AG04450 (cell line): ENCODE measurements at regions not wholly inside any gene's neighbourhood (a gene's known extent, or its start where the extent isn't known, plus 50 kb on each side); places are given as distances from the start of the nearest gene placed in this dataset.

Experiments used
- CTCF ChIA-PET: fragments of 300-600, 350-600 bp; formaldehyde crosslinking; extraction: SDS; loops from one replicate; lab custom pipeline; 2022; ENCODE audit warnings: antibody characterized with exemption, inconsistent platforms; lab: Charles Lee
- POLR2A ChIA-PET: fragments of 350-600 bp; formaldehyde crosslinking; extraction: SDS; loops from one replicate; lab custom pipeline; 2021; ENCODE audit warnings: antibody characterized with exemption, inconsistent platforms; lab: Yijun Ruan, JAX
- DNase-seq: peaks from one replicate; pipeline ENCODE4 v3.0.0-alpha.2; 2011; ENCODE audit warnings: low read depth, low spot score
- H3K27ac ChIP-seq: one replicate; pipeline ENCODE4 v1.5.1; 2012; ENCODE audit warnings: low read depth, low read length, control low read depth
- H3K27me3 ChIP-seq: one replicate; pipeline ENCODE4 v1.6.0; 2012; ENCODE audit warnings: low read length; ENCODE audit not compliant: control insufficient read depth, insufficient read depth
- H3K4me3 ChIP-seq: 2 replicates; pipeline ENCODE4 v1.5.1; 2011; ENCODE audit warnings: mild to moderate bottlenecking, low read depth, low read length, control low read depth
- H3K9me3 ChIP-seq: 2 replicates; pipeline ENCODE4 v1.5.1; 2012; ENCODE audit warnings: low read length; ENCODE audit not compliant: control insufficient read depth, insufficient read depth
- CTCF ChIP-seq: IDR thresholded peaks from 2 replicates; pipeline ENCODE4 v1.5.1; 2011; ENCODE audit warnings: low read depth, low read length, control low read depth, inconsistent platforms

DNA sequence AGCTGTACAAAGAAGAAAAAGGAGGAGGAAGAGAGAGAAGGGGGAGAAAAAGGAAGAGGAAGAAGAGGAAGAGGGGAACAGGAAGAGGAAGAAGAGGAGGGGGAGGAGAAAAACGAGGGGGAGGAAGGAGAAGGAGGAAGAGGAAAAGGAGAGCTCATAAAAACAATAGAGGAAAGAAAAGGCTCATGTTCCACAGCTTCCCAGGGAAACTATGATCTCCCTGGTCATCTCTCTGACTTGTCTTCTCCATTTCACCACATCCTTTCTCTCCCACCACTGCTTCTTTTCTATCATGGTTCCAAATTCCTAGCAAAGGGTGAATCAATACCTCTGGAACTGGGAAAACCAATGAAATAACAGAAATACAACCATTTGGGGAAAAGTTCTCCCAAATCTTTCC, 254.1 kb upstream of the ERCC4 start:
- Histone ChIP-seq H3K4me3 (no peak overlapping the region), H3K9me3 (no peaks in the 10 kb centered on the region; the same call in none of the 2 replicates), H3K27ac (no peak overlapping the region), H3K27me3 (no peaks in the 10 kb centered on the region)
- POLR2A ChIA-PET: no interaction called here
- DNase-seq: no peak
- no peak for TF ChIP-seq CTCF
- CTCF ChIA-PET: interaction anchor here (0.6 kb wide), 1 partner anchor 347 kb away, joined by 3 read pairs; no protein-coding TSS in a partner anchor

DNA sequence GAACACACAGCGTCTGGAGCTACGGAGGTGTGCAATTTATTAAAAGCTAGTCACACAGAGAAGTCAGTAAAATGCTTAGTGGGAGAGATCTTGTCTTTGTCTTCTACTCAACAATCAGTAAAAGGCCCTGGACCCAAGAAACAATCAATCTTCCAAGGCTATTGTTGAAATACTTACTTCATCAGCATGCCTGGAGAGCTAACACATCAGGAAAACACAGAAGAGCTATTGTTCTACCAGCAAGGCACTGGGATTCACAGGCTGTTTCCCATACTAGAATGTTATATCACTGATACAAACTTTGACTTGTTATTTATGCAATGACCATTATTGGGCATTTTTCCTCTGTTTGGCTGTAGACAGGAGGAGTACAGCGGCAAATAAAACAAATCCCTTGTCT, 247.8 kb upstream of the ERCC4 start:
- H3K9me3 ChIP-seq: peaks cover 6% of the 10 kb centered on the region; the same call in 1 of the 2 replicates
- no peak overlapping the region for H3K27ac ChIP-seq
- no peak overlapping the region for H3K4me3 ChIP-seq
- CTCF ChIA-PET: no interaction called here
- POLR2A ChIA-PET: no interaction called here
- no peaks in the 10 kb centered on the region for H3K27me3 ChIP-seq
- no peak for TF ChIP-seq CTCF
- no peak for DNase-seq

- H3K4me3 ChIP-seq: no peak overlapping the region
- CTCF ChIA-PET: no interaction called here
Measured at GRCh38 chr16:13680021-13680889, 239.7 kb upstream of the ERCC4 start.

DNA sequence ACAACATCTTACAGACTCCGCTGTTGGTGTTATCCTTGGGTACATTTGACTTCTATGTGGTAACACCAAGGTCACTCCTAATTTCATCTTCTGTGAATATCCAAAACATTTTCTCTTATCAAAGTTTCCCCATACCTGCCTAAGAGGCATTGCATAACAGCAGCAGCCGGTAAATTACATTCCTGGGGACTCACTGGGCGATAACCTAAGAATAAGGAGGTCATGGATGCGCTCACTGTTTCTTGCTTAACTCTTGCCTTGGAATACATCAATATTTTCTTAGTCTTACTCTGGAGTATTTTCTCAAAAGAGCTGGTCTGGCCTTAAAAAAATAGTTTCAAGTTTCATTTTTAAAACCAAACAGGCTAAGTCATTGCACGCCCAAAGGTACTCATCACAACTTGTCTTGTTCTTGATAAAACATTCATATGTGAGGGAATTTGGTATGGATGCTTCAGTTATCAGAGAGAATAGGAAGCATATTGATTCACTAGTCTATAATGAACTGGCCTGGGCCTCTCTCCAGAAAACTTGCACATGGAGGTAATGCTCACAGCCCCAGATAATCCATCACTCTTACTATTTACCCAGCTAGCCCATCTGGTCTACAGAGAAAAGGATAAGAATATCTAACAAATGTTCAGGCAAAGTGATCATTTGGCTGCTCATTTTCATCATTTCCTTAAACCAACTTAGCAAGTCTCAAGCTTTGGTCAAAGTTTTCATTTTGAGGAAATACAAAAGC, 235.0 kb upstream of the ERCC4 start:
- H3K27me3 ChIP-seq: no peaks in the 10 kb centered on the region
- CTCF ChIA-PET: no interaction called here
- TF ChIP-seq CTCF: no peak
- H3K27ac ChIP-seq: no peak overlapping the region
- POLR2A ChIA-PET: no interaction called here
- DNase-seq: no peak
- no peak overlapping the region for H3K4me3 ChIP-seq
- peaks cover 8% of the 10 kb centered on the region; the same call in 1 of the 2 replicates for H3K9me3 ChIP-seq

More at GRCh38 chr16:13680021-13680889, 239.7 kb upstream of the ERCC4 start:
- peaks cover 9% of the 10 kb centered on the region for H3K9me3 ChIP-seq
- no peak for DNase-seq
- no peak overlapping the region for H3K27ac ChIP-seq
- POLR2A ChIA-PET: no interaction called here
- H3K27me3 ChIP-seq: no peaks in the 10 kb centered on the region
- TF ChIP-seq CTCF: no peak

GRCh38 chr16:13696017-13696416, 223.9 kb upstream of the ERCC4 start:
- no peak for TF ChIP-seq CTCF
- H3K4me3 ChIP-seq: no peak overlapping the region
- DNase-seq: no peak
- POLR2A ChIA-PET: no interaction called here
- no peak overlapping the region for H3K27ac ChIP-seq
- no peaks in the 10 kb centered on the region for H3K27me3 ChIP-seq
- no peaks in the 10 kb centered on the region for H3K9me3 ChIP-seq
- CTCF ChIA-PET: no interaction called here
